SK-MEL-5 (cell line): ENCODE measurements at regions not wholly inside any gene's neighbourhood (a gene's known extent, or its start where the extent isn't known, plus 50 kb on each side); places are given as distances from the start of the nearest gene placed in this dataset.

Source experiments
- DNase-seq: peaks from one replicate; pipeline ENCODE4 v3.0.0-alpha.2; 2016; ENCODE audit warnings: low read depth, low spot score
- in situ Hi-C: cut with HindIII; loops from 2 replicates; pipeline ENCODE4 v1.10.0; 2016; ENCODE audit warnings: low sequenced_read_pairs, high pct_unique_total_duplicates, low pct_unique_long_range_greater_than_20kb

- DNase-seq, result no peak
- in situ Hi-C loops, result no loop called here
These were observed 89.4 kb upstream of the GPR26 start for GRCh38 chr10:123576706-123577105.

- in situ Hi-C loops, result no loop called here
- DNase-seq, result no peak
These were observed 88.2 kb upstream of the GPR26 start for GRCh38 chr10:123577921-123578461.

GRCh38 chr10:123578721-123579120 is 87.4 kb upstream of the GPR26 start:
- no peak for DNase-seq
- in situ Hi-C loops, result no loop called here

GRCh38 chr10:123579675-123580074 is 86.5 kb upstream of the GPR26 start:
- DNase-seq, result no peak
- in situ Hi-C loops, result no loop called here

GRCh38 chr10:123580426-123580825 is 85.7 kb upstream of the GPR26 start:
- DNase-seq, result no peak
- in situ Hi-C loops, result no loop called here

- no peak for DNase-seq
- in situ Hi-C loops, result no loop called here
These were observed 84.5 kb upstream of the GPR26 start for GRCh38 chr10:123581656-123582055.

GRCh38 chr10:123582084-123582989 is 83.8 kb upstream of the GPR26 start:
- DNase-seq, result peak; percentile 71
- in situ Hi-C loops, result no loop called here

GRCh38 chr10:123583639-123584418 is 82.3 kb upstream of the GPR26 start:
- DNase-seq, result peak; percentile 62
- in situ Hi-C loops, result no loop called here

- in situ Hi-C loops, result no loop called here
- no peak for DNase-seq
These were observed 81.8 kb upstream of the GPR26 start for GRCh38 chr10:123584419-123584775.

- in situ Hi-C loops, result no loop called here
- DNase-seq, result no peak
These were observed 80.4 kb upstream of the GPR26 start for GRCh38 chr10:123585477-123586445.

GRCh38 chr10:123587110-123587509 is 79.0 kb upstream of the GPR26 start:
- in situ Hi-C loops, result no loop called here
- no peak for DNase-seq

GRCh38 chr10:123588386-123588914 is 77.7 kb upstream of the GPR26 start:
- in situ Hi-C loops, result no loop called here
- DNase-seq, result no peak

GRCh38 chr10:123595661-123596060 is 70.5 kb upstream of the GPR26 start:
- in situ Hi-C loops, result no loop called here
- DNase-seq, result no peak

GRCh38 chr10:123597676-123598075 is 68.5 kb upstream of the GPR26 start:
- in situ Hi-C loops, result no loop called here

GRCh38 chr10:123599366-123599849 is 66.7 kb upstream of the GPR26 start:
- no peak for DNase-seq
- in situ Hi-C loops, result no loop called here

More at GRCh38 chr10:123597676-123598075, 68.5 kb upstream of the GPR26 start:
- DNase-seq, result no peak

GRCh38 chr10:123600177-123600576 is 66.0 kb upstream of the GPR26 start:
- in situ Hi-C loops, result no loop called here
- DNase-seq, result no peak

- DNase-seq, result no peak
- in situ Hi-C loops, result no loop called here
These were observed 63.0 kb upstream of the GPR26 start for GRCh38 chr10:123603130-123603529.
